Hepatic stellate cell (primary cell): ENCODE measurements at regions not wholly inside any gene's neighbourhood (a gene's known extent, or its start where the extent isn't known, plus 50 kb on each side); places are given as distances from the start of the nearest gene placed in this dataset.
"Not testable (repeated sequence)": the region's sequence is repeated elsewhere in the genome, so short reads cannot be mapped to it uniquely, and the experiment has no call there.

ENCODE experiments used
- DNase-seq: peaks from one replicate; pipeline ENCODE4 v3.0.0; 2011; ENCODE audit warnings: low spot score

DNA sequence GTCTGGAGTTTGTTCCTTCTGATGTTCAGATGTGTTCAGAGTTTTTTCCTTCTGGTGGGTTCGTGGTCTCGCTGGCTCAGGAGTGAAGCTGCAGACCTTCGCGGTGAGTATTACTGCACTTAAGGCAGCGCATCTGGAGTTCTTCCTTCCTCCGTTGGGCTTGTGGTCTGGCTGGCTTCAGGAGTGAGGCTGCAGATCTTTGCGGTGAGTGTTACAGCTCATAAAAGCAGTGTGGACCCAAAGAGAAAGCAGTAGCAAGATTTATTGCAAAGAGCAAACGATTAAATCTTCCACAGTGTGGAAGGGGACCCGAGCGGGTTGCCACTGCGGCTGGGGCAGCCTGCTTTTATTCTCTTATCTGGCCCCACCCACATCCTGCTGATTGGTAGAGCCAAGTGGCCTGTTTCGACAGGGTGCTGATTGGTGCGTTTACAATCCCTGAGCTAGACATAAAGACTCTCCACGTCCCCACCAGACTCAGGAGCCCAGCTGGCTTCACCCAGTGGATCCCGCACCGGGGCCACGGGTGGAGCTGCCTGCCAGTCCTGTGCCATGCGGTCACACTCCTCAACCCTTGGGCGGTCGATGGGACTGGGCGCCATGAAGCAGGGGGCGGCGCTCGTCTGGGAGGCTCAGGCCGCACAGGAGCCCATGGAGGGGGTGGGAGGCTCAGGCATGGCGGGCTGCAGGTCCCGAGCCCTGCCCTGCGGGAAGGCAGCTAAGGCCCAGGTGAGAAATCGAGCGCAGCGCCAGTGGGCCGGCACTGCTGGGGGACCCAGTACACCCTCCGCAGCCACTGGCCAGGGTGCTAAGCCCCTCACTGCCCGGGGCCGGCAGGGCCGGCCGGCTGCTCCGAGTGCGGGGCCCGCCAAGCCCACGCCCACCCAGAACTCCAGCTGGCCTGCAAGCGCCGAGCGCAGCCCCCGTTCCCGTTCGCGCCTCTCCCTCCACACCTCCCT, 315.3 kb upstream of the SGK1 start:
- DNase-seq, result not testable (repeated sequence)

DNA sequence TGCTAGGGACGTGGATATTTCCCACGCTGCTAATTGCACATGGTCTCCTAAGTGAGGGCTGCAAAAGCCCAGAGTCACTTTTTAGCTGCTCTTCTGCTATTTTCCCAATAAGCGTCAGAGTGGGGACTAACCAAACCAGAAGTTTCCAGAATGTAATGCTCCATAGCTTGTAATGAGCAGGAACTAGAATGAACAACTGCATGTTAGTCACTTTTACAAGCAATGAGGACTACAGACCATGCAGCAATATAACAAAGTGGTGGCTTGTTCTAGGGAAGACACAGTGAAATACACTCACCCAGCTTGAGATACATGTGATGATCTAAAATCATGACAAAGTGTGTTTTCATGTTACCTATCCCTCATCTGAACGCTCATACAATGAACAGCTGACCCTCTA, 314.1 kb upstream of the SGK1 start:
- no peak for DNase-seq

DNA sequence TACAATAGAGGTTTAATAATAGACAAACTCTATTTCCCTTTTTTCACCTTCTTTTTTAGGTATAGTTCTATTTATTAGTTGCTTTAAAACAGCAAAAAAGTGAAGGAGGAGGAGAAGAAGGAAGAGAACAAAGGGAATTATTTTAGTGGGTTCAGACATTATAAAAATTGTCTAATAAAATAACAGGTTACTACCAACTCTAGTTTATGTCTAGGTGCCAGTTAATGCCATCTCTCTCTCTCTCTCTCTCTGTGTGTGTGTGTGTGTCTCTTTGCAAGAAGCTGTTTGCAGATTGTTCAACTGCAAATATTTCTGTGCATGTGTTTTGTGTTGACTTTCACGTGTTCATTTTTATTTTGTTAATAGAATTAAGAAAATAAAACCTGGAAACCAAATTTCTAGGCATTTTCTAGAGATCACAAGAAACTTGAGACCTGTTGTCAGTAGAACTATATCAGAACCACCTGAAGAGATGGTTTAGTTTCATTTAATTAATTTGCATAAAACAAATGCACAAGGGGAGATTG, 313.5 kb upstream of the SGK1 start:
- no peak for DNase-seq

- no peak for DNase-seq
Observed at GRCh38 chr6:134630508-134631121, 312.7 kb upstream of the SGK1 start.

- DNase-seq, result no peak
Observed at GRCh38 chr6:134628154-134628553, 310.2 kb upstream of the SGK1 start.

GRCh38 chr6:134627707-134628106, 309.8 kb upstream of the SGK1 start:
- no peak for DNase-seq

DNA sequence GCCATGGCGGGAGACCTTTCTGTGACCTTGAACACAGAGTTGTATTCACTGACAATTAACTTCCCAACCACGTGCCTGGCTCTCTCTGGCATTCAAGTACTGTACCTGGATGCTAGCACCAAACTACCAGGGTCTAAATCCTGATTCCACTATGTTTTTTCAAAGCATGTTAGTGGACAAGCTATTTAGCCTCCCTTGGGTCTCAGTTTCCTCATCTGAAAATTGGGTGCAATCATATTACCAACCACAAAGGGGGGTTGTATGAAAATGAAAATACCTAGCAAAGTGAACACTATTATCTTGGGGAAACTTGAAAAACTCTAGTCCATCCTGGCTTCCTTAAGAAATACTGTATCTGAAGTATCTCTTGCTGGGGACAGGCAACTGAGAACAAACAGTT, 308.7 kb upstream of the SGK1 start:
- DNase-seq, result no peak

DNA sequence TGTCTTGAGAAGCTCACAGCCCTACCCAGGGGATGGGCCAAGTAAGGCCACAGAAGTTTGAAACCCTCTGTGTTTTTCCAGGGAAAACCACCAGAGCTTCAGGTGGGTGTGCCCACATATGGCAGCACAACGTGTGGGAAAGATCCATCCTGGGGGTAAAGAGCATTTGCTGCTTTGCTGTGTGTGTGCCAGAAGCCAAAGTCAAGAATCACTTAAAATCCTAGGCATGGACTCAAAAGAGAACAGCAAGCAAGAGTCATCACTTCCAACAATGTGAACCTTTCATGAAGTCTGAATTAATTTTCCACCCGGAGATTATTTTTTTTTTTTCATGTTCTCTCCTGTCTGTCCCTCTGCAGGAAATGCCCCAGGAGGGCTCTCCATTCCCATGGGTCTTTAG, 308.2 kb upstream of the SGK1 start:
- DNase-seq, result no peak

DNA sequence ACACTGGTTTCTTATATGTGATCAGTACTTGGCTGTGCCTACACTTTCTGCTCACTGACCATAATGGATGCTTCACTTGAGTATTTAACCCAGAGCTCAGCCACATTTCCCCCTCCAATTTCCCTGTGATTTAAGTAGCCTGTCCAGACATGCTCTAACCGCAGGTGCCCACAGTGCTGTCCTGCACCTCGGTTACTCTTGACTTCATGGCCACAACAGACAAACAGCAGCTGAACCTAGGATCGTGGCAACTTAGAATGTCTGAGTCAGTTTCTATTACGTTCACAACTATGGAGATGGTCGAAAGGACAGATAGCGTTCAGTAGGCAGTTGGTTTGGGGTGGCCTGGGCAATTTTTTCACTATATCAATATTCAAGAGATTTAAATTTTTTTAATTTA, 306.9 kb upstream of the SGK1 start:
- DNase-seq, result no peak

DNA sequence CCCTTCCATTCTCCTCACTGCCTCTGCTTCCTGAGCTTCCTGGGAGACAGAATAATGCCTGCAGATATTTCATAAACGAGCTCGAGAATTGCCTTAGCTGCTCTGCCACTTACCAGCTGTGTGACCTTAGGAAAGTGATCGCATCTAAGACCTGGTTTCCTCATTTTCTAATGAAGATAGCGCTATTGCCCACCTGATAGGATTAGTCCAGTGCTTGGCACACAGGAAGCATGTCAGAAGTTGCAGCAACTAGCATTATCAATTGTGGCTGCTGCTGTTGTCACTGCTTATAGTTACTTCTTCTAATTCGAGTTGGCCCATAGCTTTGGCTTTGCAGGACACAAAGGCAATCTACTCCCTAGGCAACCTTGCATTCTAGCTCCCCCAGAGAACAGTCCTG, 305.5 kb upstream of the SGK1 start:
- no peak for DNase-seq

DNA sequence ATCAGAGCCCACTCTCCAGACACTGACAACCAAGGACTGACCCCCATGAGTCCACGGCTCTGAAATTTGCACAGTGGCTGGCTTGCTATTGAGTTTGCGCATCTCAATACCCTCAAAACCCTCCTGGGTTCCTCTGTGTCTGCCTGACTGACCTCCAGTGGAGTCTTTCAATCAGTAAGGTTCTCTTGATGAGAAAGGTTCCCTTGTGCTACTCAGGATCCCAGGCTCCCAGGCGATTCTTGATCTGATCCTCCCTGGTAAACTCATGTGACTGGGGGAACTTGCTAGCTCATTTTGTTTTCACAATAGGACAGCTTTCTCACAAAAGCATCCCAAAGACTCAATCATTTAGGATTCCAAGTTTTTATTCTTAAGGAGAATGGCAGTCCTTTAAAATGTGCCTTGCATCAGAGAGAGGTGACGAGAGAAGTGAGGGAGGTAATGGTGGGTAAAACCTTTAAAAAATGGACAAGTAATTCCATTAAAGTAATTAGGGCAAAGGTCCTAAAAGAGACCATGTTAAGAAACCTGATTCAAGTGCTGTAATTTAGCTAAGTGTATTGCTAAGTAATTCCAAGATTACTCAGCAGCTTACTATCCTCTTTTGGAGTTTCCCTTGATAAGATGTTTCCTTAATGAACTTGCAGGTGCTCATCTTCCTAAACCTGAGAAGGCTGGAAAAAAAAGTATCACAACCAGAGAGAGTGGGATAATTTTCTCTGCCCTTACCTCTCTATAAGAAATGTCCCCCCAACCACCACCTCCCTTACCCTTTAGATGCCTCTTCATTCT, 304.7 kb upstream of the SGK1 start:
- DNase-seq, result no peak

DNA sequence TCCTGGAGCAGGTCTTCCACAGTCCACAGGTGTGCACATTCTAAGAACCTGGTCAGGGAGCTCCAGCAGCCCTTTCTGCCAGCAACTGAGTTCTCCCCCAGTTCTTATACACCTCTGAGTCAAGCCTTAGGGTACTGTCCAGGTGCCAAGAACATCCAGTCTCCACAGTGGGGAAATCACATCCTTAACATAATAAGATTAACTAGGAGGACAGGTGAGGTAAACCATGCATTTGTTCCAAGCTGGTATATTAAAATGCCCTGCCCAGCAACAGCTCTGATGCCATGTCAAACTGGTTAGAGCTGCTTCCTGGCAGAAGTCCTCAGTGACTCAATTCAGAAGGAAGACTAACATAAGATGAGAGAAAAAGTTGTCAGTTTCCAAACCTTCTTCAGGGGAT, 303.9 kb upstream of the SGK1 start:
- DNase-seq, result no peak

DNA sequence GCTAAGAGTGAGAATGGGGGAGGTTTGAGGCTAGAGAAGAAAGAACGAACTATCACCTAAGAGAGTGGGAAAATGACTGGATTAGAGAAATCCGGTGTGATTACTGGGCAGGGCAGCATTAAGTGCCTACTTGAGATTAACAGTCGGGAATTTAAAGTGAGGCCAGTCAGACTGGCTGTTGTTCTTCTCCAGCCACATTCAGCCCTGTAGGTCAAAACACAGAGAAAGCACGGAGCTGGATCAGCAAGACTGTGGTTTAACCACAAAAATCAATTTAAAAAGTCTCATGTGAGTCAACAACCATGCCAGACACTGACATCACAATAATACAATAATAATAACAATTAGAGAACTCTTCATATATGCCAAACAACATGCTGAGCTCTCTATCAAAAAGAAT, 301.9 kb upstream of the SGK1 start:
- DNase-seq, result peak; percentile 48

DNA sequence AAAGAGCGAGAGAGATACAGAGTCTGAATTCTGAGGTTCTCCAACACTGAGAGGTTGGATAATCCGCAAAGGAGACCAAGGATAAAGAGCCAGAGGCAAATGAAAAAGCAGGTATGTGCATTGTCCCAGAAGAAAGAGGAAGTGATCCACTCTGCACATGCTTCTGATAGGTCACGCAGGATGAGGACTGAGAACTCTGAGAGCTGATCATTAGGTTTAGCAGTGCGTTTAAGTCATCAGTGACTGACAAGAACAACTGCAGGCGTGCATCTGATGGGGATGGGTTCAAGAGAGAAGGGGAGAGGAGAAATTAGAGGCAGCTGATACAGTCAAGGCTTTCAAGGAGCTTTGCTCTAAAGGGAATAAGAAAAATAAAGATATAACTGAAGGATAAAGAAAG, 301.2 kb upstream of the SGK1 start:
- no peak for DNase-seq

DNA sequence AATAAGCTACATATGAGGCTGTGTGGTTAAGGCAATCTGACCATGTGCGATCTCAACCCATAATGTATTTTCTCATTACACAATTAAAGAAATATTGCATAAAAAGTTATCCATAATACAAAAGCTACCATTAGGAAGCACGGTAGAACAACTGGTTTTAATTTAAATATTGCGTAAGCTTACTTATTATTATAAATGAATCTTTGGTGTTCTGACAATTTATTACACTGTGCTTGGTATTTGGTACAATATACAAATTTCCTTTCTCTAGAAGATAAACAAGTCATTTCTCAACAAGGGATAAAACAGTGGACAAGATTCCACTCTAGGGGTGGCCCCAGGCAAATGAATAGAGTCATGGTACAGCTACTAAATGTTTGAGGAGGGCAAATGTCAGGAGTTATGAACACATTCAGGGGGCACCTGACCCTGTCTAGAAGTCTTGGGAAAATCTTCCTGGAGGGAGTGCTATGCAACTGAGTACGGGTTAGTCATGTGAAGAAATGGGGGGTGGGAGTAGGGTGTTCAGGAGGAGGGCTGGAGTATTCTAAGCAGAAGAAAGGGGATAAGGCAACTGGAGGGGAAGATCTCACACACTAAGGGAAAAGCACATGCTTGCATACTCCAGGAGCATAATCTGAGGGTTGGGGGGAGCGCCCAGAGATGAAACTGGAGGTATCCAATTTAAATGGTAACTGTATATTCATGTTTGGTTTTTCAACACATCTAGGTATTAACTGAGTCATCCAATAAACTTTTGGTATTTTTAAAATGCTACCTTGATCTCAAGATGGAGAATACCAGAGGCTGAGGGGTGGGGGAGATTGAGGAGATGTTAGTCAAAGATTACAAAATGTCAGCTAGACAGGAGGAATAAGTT, 296.9 kb upstream of the SGK1 start:
- no peak for DNase-seq

DNA sequence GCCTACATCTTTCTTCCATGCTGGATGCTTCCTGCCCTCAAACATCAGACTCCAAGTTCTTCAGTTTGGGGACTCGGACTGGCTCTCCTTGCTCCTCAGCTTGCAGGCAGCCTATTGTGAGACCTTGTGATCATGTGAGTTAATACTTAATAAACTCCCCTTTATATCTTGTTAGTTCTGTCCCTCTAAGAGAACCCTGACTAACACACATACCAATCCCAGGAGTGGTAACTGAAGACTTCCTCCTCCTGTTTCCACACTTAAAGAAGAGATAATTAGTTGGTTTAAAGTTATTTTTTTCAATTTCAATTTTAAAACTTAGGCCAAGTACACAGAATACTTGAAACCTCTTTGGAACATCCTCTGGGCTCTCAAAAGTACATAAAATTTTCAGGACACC, 294.2 kb upstream of the SGK1 start:
- not testable (repeated sequence) for DNase-seq

- DNase-seq, result no peak
Observed at GRCh38 chr6:134610411-134610810, 292.5 kb upstream of the SGK1 start.

GRCh38 chr6:134609716-134610261, 291.9 kb upstream of the SGK1 start:
- no peak for DNase-seq

DNA sequence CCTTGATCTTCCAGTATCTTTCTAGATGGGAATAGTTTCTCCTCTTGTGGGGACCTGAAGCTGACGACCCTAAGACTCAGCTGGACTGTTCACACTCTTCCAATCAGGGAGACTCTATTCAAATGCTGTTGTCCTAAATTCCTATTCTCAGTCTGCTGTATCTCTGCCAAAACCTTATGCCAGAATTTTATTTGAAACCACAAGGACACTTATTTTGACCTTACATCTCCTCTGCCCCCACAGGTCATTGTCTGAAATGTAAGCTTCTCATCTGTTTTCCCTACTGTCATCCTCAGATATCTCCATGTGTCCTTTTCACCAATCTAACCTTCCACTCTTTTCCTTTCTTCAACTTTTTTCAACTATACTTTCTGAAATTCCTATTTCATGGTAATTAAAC, 289.5 kb upstream of the SGK1 start:
- DNase-seq, result no peak

DNA sequence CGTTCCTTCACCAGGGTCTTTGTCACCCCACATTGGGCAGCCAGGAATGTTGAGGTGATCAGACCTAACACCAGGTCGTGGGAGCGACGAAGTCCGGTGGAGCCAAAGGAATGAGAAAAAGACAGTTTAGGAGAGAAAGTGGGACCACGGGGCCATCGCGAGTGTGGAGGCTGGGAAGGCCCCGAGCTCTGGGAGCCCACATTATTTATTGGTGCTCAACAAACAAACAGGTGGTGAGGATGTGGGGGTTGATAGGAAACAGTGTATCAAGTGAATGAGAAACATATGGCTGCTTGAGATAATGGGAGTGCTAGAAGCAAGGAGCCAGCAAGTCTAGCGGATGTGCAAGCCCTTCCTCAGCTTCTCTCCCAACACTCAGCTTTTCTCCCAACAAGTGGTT, 287.1 kb upstream of the SGK1 start:
- DNase-seq, result no peak

- no peak for DNase-seq
Observed at GRCh38 chr6:134604014-134604676, 286.2 kb upstream of the SGK1 start.
